HCT116 (cell line): ENCODE measurements at regions not wholly inside any gene's neighbourhood (a gene's known extent, or its start where the extent isn't known, plus 50 kb on each side); places are given as distances from the start of the nearest gene placed in this dataset.

Experiments used
- ATAC-seq: fragments of 200-7000 bp; cut with Tn5 transposase; 2 replicates; pipeline ENCODE4 v1.9.1; 2020; ENCODE audit warnings: mild to moderate bottlenecking, moderate library complexity
- BruUV-seq: library from RNA; stranded (reverse); fragments of 400-500 nt; replicated peaks from 2 replicates; lab custom pipeline; 2021; lab: Mats Ljungman, UMichigan
- CTCF ChIA-PET: fragments of 300-600 bp; sonication (Branson Sonifier 250); formaldehyde crosslinking; loops from one replicate; lab custom pipeline; 2021; ENCODE audit warnings: antibody characterized with exemption; lab: Charles Lee
- POLR2A ChIA-PET: fragments of 300-600, 350-600 bp; sonication (Branson Sonifier 250); formaldehyde crosslinking; loops from one replicate; lab custom pipeline; 2021; ENCODE audit warnings: antibody characterized with exemption; lab: Charles Lee
- RAD21 ChIA-PET, 2 experiments: fragments of 300-600 bp; sonication (Branson Sonifier 250); formaldehyde crosslinking; loops; one replicate each; lab custom pipeline; 2023; ENCODE audit warnings: low total read pairs in 2 of 2; ENCODE audit not compliant: uncharacterized antibody in 2 of 2, unreplicated experiment in 2 of 2, low non-redundant PET in 1 of 2; lab: Charles Lee
- DNase-seq: peaks from one replicate; pipeline ENCODE4 v3.0.0-alpha.2; 2010; ENCODE audit warnings: low read depth, low spot score
- H2AFZ ChIP-seq: fragments of 200-600 bp; shearing (Covaris generic), sonication (generic); 2 replicates; pipeline ENCODE4 v1.6.1; 2017; ENCODE audit warnings: low read depth, mixed run types, mixed read lengths, antibody characterized with exemption, low read length; ENCODE audit not compliant: poor library complexity, severe bottlenecking
- H3K27ac ChIP-seq: 2 replicates; pipeline ENCODE4 v1.5.1; 2012; ENCODE audit warnings: low read depth, low read length
- H3K27me3 ChIP-seq: fragments of 200-600 bp; sonication (generic); 2 replicates; pipeline ENCODE4 v1.6.1; 2016; ENCODE audit warnings: mixed run types, low read length, mixed read lengths; ENCODE audit not compliant: insufficient read depth
- H3K36me3 ChIP-seq, 2 experiments: fragments of 200-500 bp in 1 of 2; fragments of 200-600 bp in 1 of 2; sonication (Bioruptor generic) in 1 of 2; sonication (generic) in 1 of 2; 2 replicates each; pipeline versions ENCODE4 v1.5.1 to v1.6.1; 2014 to 2016; ENCODE audit warnings: low read length in 2 of 2, inconsistent platforms in 1 of 2, mixed read lengths in 1 of 2, mixed run types in 1 of 2; ENCODE audit not compliant: insufficient read depth in 2 of 2, control insufficient read depth in 1 of 2
- H3K4me1 ChIP-seq, 2 experiments: fragments of 200-600 bp in 1 of 2; sonication (generic) in 1 of 2; 2 replicates each; pipeline versions ENCODE4 v1.5.1 to v1.6.1; 2012 to 2017; ENCODE audit warnings: low read length in 2 of 2, inconsistent platforms in 1 of 2, mild to moderate bottlenecking in 1 of 2, mixed read lengths in 1 of 2, mixed run types in 1 of 2, moderate library complexity in 1 of 2; ENCODE audit not compliant: insufficient read depth in 2 of 2, control insufficient read depth in 1 of 2
- H3K4me2 ChIP-seq: fragments of 200-600 bp; sonication (generic); 2 replicates; pipeline ENCODE4 v1.6.1; 2017; ENCODE audit warnings: mixed run types, low read length, mixed read lengths
- H3K4me3 ChIP-seq, 2 experiments: fragments of 200-600 bp in 1 of 2; sonication (generic) in 1 of 2; replicated peaks in 1 of 2; 2 replicates each; pipeline ENCODE4 v1.5.1; 2011 to 2016; ENCODE audit warnings: low read length in 2 of 2, control low read depth in 1 of 2, low read depth in 1 of 2, mild to moderate bottlenecking in 1 of 2, mixed read lengths in 1 of 2, mixed run types in 1 of 2
- H3K79me2 ChIP-seq: fragments of 200-600 bp; sonication (generic); 2 replicates; pipeline ENCODE4 v1.6.1; 2017; ENCODE audit warnings: mild to moderate bottlenecking, mixed run types, low read length, moderate library complexity, mixed read lengths; ENCODE audit not compliant: insufficient read depth
- H3K9ac ChIP-seq: fragments of 200-600 bp; sonication (generic); 2 replicates; pipeline ENCODE4 v1.6.1; 2016; ENCODE audit warnings: low read length, mixed read lengths
- H3K9me2 ChIP-seq: fragments of 200-600 bp; sonication (generic), shearing (Covaris generic); 2 replicates; pipeline ENCODE4 v1.6.1; 2017; ENCODE audit warnings: mixed run types, mild to moderate bottlenecking, moderate library complexity; ENCODE audit not compliant: insufficient read depth
- H3K9me3 ChIP-seq, 2 experiments: fragments of 200-500 bp in 1 of 2; fragments of 200-600 bp in 1 of 2; sonication (Bioruptor generic) in 1 of 2; sonication (generic) in 1 of 2; 2 replicates each; pipeline ENCODE4 v1.6.1; 2014 to 2017; ENCODE audit warnings: low read length in 2 of 2, mixed read lengths in 2 of 2, inconsistent platforms in 1 of 2, low read depth in 1 of 2, mild to moderate bottlenecking in 1 of 2, mixed run types in 1 of 2, moderate library complexity in 1 of 2; ENCODE audit not compliant: control insufficient read depth in 1 of 2, insufficient read depth in 1 of 2
- H4K20me1 ChIP-seq: fragments of 200-600 bp; sonication (generic), shearing (Covaris generic); 2 replicates; pipeline ENCODE4 v1.6.1; 2017; ENCODE audit warnings: mixed run types, mild to moderate bottlenecking, moderate library complexity; ENCODE audit not compliant: insufficient read depth
- CEBPB ChIP-seq: IDR thresholded peaks from 2 replicates; pipeline ENCODE4 v1.6.1; 2012; ENCODE audit warnings: low read depth
- EZH2 ChIP-seq: fragments of 200-600 bp; sonication (generic); IDR thresholded peaks from 2 replicates; pipeline ENCODE4 v1.6.1; 2017; ENCODE audit warnings: antibody characterized with exemption, mixed run types
- EZH2phosphoT487 ChIP-seq: fragments of 200-600 bp; IDR thresholded peaks from 2 replicates; pipeline ENCODE4 v1.6.1; 2018; ENCODE audit warnings: antibody characterized with exemption, borderline replicate concordance
- FOSL1 ChIP-seq: IDR thresholded peaks from 2 replicates; pipeline ENCODE4 v1.6.1; 2012; ENCODE audit warnings: low read depth
- SIN3A ChIP-seq: IDR thresholded peaks from 2 replicates; pipeline ENCODE4 v1.6.1; 2012; ENCODE audit warnings: low read depth
- SP1 ChIP-seq: IDR thresholded peaks from 2 replicates; pipeline ENCODE4 v1.6.1; 2012; ENCODE audit warnings: low read depth
- YY1 ChIP-seq: IDR thresholded peaks from 2 replicates; pipeline ENCODE4 v1.6.1; 2011; ENCODE audit warnings: low read length, low read depth, moderate library complexity, mild to moderate bottlenecking; ENCODE audit not compliant: insufficient replicate concordance; ENCODE audit errors: extremely low read depth
- intact Hi-C: fragments of 100-400 bp; cut with micrococcal nuclease; formaldehyde crosslinking; loops from 2 replicates; pipeline ENCODE4 v1.10.0; 2022
- TF ChIP-seq, protein P1 (sequence below): IDR thresholded peaks from 2 replicates; pipeline ENCODE4 v1.6.1; 2011; ENCODE audit warnings: mild to moderate bottlenecking, low read length, moderate library complexity; ENCODE audit not compliant: insufficient replicate concordance; ENCODE audit errors: extremely low read depth
- TF ChIP-seq, protein P2 (sequence below): IDR thresholded peaks from 2 replicates; pipeline ENCODE4 v1.6.1; 2012
- TF ChIP-seq, protein P3 (sequence below): IDR thresholded peaks from 2 replicates; pipeline ENCODE4 v1.6.1; 2012; ENCODE audit warnings: low read depth

DNA sequence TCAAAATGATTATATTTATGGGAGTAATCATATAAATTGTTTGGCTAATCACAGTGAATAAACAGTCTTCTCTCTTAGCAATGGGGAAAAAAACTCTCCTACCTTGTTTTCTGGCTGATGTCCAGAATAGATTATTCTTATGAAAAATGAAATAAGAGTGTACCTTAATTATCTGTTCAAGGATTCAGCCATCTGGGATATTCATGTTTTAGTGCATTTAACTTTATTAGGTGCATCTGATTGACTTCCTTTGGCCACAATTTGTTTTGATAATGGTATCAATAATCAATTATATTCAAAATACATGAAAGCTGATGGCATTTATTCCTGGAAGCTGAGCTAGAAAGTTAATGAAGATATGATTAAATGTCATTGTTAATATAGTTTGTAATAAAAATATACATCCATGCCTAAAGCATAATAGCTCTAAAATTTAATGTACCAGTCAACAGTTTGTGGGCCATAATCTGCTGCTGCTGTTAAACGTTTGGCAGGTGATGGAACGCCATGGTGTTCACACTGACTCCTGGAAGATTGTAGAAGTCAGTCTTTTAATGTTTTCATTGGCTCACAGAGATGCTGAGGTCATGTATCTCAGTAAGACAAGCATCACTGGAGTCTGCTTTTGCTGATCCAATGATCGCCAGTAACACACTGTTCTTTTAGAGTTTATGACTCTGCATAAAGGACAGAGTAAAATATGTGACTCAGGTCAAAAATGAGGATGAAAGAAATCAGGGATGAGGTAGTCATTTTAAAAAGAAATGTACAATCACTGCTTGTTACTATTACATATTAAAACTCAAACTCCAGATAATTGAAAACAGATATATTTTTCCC lies 105.8 kb downstream of the ISL1 start:
- ChIA-PET CTCF (no interaction called here), POLR2A (no interaction called here), RAD21 (no interaction called here)
- no peak for ATAC-seq
- H3K9ac ChIP-seq = no peak overlapping the region
- no peaks in the 10 kb centered on the region for H3K9me2 ChIP-seq
- no peaks in the 10 kb centered on the region for H3K4me1 ChIP-seq
- H2AFZ ChIP-seq = no peak overlapping the region
- no TSS peak for BruUV-seq
- DNase-seq = no peak
- H3K79me2 ChIP-seq = no peaks in the 10 kb centered on the region
- intact Hi-C loops = no loop called here
- TF ChIP-seq EZH2phosphoT487 (no peak), SP1 (no peak)
- TF ChIP-seq, protein P1, sequence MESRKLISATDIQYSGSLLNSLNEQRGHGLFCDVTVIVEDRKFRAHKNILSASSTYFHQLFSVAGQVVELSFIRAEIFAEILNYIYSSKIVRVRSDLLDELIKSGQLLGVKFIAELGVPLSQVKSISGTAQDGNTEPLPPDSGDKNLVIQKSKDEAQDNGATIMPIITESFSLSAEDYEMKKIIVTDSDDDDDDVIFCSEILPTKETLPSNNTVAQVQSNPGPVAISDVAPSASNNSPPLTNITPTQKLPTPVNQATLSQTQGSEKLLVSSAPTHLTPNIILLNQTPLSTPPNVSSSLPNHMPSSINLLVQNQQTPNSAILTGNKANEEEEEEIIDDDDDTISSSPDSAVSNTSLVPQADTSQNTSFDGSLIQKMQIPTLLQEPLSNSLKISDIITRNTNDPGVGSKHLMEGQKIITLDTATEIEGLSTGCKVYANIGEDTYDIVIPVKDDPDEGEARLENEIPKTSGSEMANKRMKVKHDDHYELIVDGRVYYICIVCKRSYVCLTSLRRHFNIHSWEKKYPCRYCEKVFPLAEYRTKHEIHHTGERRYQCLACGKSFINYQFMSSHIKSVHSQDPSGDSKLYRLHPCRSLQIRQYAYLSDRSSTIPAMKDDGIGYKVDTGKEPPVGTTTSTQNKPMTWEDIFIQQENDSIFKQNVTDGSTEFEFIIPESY = no peak
- H3K9me3 ChIP-seq = no peaks in the 10 kb centered on the region
- H3K4me2 ChIP-seq = no peak overlapping the region
- H3K4me3 ChIP-seq = no peak overlapping the region
- H3K36me3 ChIP-seq = no peaks in the 10 kb centered on the region
- H3K27ac ChIP-seq = no peak overlapping the region
- H4K20me1 ChIP-seq = no peaks in the 10 kb centered on the region
- no peaks in the 10 kb centered on the region for H3K27me3 ChIP-seq

DNA sequence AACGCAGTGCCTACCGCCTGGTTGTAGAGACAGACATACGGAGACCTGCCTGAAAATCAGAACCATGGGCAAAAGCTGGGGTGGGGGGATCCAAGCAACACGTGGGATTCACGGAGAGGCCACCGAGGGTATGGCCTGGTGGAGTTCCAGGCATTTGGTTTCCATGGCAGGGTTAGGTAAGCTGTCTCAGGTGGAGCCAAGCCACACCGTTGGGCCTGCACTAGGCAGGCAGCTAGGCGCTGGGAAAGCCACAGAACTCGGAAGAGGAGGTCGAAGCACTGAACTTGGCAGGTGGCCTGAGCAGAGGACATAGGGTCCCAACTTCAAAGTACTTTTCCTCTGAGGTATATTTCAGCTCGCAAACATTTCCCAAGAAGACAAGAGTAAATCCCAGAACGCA lies 111.6 kb downstream of the ISL1 start:
- no TSS peak for BruUV-seq
- peaks cover 0 to 3% of the 10 kb centered on the region in 2 experiments; a peak in 1 of 4 replicates for H3K4me1 ChIP-seq
- no peaks in the 10 kb centered on the region for H3K79me2 ChIP-seq
- intact Hi-C loops = no loop called here
- no peak overlapping the region for H3K4me3 ChIP-seq
- no peaks in the 10 kb centered on the region for H3K36me3 ChIP-seq
- no peaks in the 10 kb centered on the region; a peak in 1 of 4 replicates for H3K9me3 ChIP-seq
- no peak overlapping the region for H3K4me2 ChIP-seq
- ChIA-PET CTCF (no interaction called here), RAD21 (no interaction called here), POLR2A (no interaction called here)
- H2AFZ ChIP-seq = no peak overlapping the region
- H3K9me2 ChIP-seq = no peaks in the 10 kb centered on the region
- ATAC-seq = no peak
- no peak overlapping the region for H3K9ac ChIP-seq
- no peaks in the 10 kb centered on the region for H4K20me1 ChIP-seq
- no peak for DNase-seq
- no peak overlapping the region for H3K27ac ChIP-seq
- no peaks in the 10 kb centered on the region for H3K27me3 ChIP-seq
- TF ChIP-seq, protein P2, sequence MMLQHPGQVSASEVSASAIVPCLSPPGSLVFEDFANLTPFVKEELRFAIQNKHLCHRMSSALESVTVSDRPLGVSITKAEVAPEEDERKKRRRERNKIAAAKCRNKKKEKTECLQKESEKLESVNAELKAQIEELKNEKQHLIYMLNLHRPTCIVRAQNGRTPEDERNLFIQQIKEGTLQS = no peak
- TF ChIP-seq, protein P1 = no peak
- TF ChIP-seq, protein P3, sequence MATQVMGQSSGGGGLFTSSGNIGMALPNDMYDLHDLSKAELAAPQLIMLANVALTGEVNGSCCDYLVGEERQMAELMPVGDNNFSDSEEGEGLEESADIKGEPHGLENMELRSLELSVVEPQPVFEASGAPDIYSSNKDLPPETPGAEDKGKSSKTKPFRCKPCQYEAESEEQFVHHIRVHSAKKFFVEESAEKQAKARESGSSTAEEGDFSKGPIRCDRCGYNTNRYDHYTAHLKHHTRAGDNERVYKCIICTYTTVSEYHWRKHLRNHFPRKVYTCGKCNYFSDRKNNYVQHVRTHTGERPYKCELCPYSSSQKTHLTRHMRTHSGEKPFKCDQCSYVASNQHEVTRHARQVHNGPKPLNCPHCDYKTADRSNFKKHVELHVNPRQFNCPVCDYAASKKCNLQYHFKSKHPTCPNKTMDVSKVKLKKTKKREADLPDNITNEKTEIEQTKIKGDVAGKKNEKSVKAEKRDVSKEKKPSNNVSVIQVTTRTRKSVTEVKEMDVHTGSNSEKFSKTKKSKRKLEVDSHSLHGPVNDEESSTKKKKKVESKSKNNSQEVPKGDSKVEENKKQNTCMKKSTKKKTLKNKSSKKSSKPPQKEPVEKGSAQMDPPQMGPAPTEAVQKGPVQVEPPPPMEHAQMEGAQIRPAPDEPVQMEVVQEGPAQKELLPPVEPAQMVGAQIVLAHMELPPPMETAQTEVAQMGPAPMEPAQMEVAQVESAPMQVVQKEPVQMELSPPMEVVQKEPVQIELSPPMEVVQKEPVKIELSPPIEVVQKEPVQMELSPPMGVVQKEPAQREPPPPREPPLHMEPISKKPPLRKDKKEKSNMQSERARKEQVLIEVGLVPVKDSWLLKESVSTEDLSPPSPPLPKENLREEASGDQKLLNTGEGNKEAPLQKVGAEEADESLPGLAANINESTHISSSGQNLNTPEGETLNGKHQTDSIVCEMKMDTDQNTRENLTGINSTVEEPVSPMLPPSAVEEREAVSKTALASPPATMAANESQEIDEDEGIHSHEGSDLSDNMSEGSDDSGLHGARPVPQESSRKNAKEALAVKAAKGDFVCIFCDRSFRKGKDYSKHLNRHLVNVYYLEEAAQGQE = no peak
- TF ChIP-seq CEBPB (no peak), EZH2 (no peak), FOSL1 (no peak), SIN3A (no peak), EZH2phosphoT487 (no peak), YY1 (no peak)
